ENCODE measurements at regions not wholly inside any gene's neighbourhood (a gene's known extent, or its start where the extent isn't known, plus 50 kb on each side); places are given as distances from the start of the nearest gene placed in this dataset.

DNA sequence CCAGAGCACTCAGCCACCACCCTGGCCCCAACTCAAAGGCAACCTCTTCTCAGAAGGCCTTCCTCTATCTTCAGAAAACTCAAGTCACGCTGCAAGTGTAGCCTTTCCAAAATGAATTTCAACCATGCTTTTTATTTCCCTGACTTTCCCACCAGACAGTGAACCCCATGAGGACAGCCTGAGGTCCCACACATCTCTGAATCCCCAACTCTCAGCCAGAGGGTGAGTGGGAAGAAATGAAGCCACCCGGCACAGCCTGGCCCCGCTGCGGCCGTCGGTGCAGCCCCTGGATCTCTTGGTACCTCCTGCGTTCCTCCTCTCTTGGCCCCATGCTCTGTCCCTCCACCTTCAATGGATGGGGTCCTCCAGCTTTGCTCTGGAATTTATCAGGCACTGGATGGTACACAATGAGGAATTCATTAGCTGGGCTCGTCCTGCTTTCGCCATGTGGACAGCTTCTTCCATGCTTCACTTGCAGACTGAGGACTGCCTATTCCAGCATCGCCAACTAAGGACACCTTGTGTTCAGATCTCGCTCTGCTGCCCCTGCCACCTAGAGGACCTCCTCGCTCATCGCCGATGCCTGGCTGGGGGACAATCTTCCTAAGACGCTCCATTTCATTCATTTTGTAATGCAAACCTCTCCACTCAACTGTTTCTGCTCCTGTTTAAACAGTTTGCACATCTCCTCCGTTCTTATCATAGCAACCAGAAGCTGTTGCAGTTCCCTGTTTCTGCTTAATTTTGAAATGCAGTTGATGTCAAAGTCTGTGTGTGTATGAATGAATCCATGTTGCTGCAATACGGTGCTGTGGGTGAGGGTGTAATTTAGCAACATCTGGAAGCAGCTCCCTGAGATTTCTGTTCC, 672.1 kb downstream of the TBC1D22A start:
- TF ChIP-seq, protein P1, sequence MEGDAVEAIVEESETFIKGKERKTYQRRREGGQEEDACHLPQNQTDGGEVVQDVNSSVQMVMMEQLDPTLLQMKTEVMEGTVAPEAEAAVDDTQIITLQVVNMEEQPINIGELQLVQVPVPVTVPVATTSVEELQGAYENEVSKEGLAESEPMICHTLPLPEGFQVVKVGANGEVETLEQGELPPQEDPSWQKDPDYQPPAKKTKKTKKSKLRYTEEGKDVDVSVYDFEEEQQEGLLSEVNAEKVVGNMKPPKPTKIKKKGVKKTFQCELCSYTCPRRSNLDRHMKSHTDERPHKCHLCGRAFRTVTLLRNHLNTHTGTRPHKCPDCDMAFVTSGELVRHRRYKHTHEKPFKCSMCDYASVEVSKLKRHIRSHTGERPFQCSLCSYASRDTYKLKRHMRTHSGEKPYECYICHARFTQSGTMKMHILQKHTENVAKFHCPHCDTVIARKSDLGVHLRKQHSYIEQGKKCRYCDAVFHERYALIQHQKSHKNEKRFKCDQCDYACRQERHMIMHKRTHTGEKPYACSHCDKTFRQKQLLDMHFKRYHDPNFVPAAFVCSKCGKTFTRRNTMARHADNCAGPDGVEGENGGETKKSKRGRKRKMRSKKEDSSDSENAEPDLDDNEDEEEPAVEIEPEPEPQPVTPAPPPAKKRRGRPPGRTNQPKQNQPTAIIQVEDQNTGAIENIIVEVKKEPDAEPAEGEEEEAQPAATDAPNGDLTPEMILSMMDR (IDR thresholded peaks at IDR 0.05; ENCODE audit: control insufficient read depth, insufficient read depth, low read depth, low read length, missing control alignments): no peak
- DNase-seq (ENCODE audit: low read depth): no peak
- no peak overlapping the region for H3K4me3 ChIP-seq (ENCODE audit: control insufficient read depth, low read depth, low read length)

DNA sequence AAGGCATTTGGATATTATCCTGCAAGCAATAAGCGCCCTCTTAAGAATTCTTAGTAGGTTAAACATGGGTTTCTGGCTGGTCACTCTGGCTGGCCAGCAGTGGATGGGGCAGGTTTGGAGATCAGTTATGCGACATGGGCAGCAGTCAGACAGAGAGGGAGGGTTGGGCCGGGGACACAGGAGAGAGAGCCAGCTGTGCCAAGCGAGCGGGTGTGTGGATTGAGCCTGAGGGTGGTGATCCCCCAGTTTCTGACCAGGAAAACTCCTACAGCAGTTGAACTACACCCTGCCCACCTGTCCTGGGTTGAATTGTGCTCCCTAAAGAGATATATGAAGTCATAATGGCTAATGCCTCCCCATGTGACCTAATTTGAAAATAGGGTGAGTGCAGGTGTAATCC, 671.2 kb downstream of the TBC1D22A start:
- no peak for DNase-seq (ENCODE audit: low read depth)
- TF ChIP-seq, protein P1 (IDR thresholded peaks at IDR 0.05; ENCODE audit: control insufficient read depth, insufficient read depth, low read depth, low read length, missing control alignments): no peak
- H3K4me3 ChIP-seq (ENCODE audit: control insufficient read depth, low read depth, low read length): no peak overlapping the region

DNA sequence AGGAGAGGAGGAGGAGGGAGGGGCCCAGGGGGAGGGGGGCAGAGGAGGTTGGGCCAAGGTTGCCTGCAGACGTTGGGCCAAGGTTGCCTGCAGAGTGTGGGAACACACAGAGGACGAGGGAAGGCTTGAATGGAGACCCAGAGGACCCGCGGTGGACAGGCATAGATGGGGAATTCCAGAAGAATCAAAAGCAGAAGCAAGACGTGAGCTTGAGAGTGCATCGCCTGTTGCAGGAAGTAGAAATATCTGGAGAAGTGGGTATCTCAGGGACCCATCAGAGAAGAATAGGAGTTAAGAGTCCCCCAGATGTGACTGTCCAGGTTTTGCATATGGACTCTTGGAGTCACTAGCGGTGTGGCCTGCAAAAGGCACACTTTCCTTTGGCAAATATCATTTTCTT, 670.2 kb downstream of the TBC1D22A start:
- no peak for DNase-seq (ENCODE audit: low read depth)
- no peak overlapping the region for H3K4me3 ChIP-seq (ENCODE audit: control insufficient read depth, low read depth, low read length)
- TF ChIP-seq, protein P1 (IDR thresholded peaks at IDR 0.05; ENCODE audit: control insufficient read depth, insufficient read depth, low read depth, low read length, missing control alignments): no peak

DNA sequence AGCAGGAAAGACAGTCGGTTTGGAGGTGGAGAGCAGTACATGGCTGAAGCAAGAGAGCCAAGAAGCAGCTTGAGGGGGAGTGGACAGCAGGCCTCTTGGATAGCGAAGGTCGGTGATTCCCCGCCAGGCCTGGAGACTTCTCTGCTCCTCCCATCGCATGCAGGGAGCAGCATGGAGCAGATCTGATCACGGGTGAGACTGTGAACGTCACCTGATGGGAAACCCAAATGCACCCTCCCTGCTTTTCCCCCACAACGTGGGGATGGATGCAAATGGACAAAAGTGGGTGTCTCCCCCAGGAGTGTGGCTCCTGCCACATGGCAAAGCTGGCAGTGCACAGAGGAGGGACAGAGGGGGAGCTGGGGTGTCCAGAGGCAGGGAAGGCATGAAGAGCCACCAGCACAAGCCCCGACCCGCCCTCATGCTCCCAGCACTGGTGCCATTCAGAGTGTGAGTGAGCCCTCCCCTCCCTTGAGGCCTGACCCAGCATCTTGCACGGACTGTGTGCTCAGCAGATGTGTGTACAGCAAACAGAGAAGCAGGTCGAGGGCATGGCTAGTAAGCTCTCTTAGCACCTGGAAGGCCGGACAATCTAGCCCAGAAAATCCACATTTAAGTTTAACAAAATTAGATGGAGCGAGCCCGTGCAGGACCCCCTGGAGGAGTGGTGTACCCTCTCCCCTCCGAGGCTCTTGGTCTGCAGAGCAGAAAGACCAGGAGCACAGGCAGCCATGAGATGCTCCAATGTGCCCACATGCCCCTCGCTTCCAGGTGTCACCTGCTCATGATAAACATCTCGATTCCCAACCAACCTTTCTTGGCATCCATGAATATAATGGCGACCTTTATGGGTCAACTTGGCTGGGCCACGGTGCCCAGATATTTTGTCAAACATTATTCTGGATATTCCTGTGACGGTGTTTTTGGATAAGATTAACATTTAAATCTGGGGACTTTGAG, 661.7 kb downstream of the TBC1D22A start:
- no peak overlapping the region for H3K4me3 ChIP-seq (ENCODE audit: control insufficient read depth, low read depth, low read length)
- DNase-seq (ENCODE audit: low read depth): no peak
- TF ChIP-seq, protein P1 (IDR thresholded peaks at IDR 0.05; ENCODE audit: control insufficient read depth, insufficient read depth, low read depth, low read length, missing control alignments): no peak

DNA sequence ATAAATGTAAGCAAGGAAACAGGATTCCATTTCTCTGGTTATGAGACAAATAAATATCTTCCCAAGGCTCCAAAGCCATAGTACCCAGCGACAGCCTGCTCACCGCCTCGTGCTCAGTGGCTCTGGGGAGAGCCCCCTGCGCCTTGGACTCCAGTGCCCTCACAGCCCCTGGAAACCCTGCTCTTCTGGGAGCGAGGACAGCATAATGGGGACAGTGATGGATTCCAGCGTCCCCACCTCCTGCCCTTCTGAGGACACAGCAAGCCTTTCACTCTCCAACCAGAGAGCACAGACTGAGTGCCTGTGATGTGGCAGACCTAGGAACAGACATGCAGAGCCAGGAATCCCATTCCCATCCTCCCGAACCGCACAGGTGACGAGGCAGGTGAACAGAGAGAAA, 660.8 kb downstream of the TBC1D22A start:
- TF ChIP-seq, protein P1 (IDR thresholded peaks at IDR 0.05; ENCODE audit: control insufficient read depth, insufficient read depth, low read depth, low read length, missing control alignments): no peak
- no peak for DNase-seq (ENCODE audit: low read depth)
- H3K4me3 ChIP-seq (ENCODE audit: control insufficient read depth, low read depth, low read length): no peak overlapping the region

DNA sequence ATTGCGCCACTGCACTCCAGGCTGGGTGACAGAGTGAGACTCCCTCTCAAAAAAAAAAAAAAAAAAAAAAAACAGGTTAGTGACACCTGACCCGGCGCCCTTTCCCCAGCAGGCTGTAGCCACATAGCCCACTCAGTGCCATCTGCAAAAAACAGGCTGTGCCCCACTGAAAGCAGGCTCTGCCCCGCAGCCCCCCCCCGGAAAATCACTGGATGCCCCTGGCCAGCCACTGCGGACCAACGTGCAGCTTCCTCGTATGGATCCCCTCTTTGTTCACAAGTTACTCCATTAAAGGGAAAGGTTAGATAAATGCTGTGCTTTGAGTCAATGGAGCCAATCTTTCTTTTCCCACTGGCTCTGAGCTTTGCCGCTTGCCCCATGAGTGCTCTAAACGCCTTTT, 660.3 kb downstream of the TBC1D22A start:
- no peak overlapping the region for H3K4me3 ChIP-seq (ENCODE audit: control insufficient read depth, low read depth, low read length)
- TF ChIP-seq, protein P1 (IDR thresholded peaks at IDR 0.05; ENCODE audit: control insufficient read depth, insufficient read depth, low read depth, low read length, missing control alignments): no peak
- DNase-seq (ENCODE audit: low read depth): no peak

All from AG09309 (cell line).